ENCODE measurements at regions not wholly inside any gene's neighbourhood (a gene's known extent, or its start where the extent isn't known, plus 50 kb on each side); places are given as distances from the start of the nearest gene placed in this dataset.

DNA sequence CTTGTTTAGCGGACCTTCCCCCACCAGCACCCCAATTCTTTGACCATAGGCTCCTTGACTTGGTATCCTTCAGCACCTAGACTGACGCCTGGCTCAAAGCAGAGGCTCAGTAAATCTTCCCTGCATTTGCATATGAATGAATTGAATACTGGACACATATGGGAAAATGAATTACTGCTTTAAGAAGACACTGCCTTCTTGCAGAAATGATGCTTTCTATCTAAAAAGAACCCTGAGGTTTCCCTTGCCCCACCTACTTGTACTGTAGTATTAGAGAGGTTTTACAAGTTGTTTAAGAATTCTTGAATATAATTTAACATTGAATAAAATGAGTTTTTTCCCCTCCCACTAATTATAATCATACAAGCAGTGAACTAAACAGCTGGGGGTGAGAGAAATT is 190.7 kb downstream of the SAMD5 start:
- CTCF ChIA-PET, result interaction anchor here (0.7 kb wide), 1 partner anchor 13 kb away, joined by 3 read pairs; no protein-coding TSS in a partner anchor
- no peaks in the 10 kb centered on the region for H3K9me3 ChIP-seq (ENCODE audit: control insufficient read depth in 1 of 2, insufficient read depth in 1 of 2, low read depth in 1 of 2, low read length in 2 of 2)
- H3K4me1 ChIP-seq (ENCODE audit: control insufficient read depth in 1 of 2, insufficient read depth in 2 of 2, low read length in 2 of 2), result peaks cover 0 to 22% of the 10 kb centered on the region in 2 experiments; a peak in 2 of 4 replicates
- TF ChIP-seq, protein P1, sequence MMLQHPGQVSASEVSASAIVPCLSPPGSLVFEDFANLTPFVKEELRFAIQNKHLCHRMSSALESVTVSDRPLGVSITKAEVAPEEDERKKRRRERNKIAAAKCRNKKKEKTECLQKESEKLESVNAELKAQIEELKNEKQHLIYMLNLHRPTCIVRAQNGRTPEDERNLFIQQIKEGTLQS (IDR thresholded peaks at IDR 0.05), result no peak
- TF ChIP-seq, protein P2, sequence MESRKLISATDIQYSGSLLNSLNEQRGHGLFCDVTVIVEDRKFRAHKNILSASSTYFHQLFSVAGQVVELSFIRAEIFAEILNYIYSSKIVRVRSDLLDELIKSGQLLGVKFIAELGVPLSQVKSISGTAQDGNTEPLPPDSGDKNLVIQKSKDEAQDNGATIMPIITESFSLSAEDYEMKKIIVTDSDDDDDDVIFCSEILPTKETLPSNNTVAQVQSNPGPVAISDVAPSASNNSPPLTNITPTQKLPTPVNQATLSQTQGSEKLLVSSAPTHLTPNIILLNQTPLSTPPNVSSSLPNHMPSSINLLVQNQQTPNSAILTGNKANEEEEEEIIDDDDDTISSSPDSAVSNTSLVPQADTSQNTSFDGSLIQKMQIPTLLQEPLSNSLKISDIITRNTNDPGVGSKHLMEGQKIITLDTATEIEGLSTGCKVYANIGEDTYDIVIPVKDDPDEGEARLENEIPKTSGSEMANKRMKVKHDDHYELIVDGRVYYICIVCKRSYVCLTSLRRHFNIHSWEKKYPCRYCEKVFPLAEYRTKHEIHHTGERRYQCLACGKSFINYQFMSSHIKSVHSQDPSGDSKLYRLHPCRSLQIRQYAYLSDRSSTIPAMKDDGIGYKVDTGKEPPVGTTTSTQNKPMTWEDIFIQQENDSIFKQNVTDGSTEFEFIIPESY (IDR thresholded peaks at IDR 0.05; ENCODE audit: extremely low read depth, insufficient replicate concordance, low read length), result no peak
- TF ChIP-seq, protein P3, sequence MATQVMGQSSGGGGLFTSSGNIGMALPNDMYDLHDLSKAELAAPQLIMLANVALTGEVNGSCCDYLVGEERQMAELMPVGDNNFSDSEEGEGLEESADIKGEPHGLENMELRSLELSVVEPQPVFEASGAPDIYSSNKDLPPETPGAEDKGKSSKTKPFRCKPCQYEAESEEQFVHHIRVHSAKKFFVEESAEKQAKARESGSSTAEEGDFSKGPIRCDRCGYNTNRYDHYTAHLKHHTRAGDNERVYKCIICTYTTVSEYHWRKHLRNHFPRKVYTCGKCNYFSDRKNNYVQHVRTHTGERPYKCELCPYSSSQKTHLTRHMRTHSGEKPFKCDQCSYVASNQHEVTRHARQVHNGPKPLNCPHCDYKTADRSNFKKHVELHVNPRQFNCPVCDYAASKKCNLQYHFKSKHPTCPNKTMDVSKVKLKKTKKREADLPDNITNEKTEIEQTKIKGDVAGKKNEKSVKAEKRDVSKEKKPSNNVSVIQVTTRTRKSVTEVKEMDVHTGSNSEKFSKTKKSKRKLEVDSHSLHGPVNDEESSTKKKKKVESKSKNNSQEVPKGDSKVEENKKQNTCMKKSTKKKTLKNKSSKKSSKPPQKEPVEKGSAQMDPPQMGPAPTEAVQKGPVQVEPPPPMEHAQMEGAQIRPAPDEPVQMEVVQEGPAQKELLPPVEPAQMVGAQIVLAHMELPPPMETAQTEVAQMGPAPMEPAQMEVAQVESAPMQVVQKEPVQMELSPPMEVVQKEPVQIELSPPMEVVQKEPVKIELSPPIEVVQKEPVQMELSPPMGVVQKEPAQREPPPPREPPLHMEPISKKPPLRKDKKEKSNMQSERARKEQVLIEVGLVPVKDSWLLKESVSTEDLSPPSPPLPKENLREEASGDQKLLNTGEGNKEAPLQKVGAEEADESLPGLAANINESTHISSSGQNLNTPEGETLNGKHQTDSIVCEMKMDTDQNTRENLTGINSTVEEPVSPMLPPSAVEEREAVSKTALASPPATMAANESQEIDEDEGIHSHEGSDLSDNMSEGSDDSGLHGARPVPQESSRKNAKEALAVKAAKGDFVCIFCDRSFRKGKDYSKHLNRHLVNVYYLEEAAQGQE (IDR thresholded peaks at IDR 0.05; ENCODE audit: low read depth), result no peak
- TF ChIP-seq RAD21 (IDR thresholded peaks at IDR 0.05; ENCODE audit: low read depth), result no peak
- TF ChIP-seq POLR2A (IDR thresholded peaks at IDR 0.05; ENCODE audit: borderline replicate concordance, extremely low read depth, insufficient read depth, insufficient read length), result no peak
- no peaks in the 10 kb centered on the region for H3K79me2 ChIP-seq (ENCODE audit: insufficient read depth, low read length)
- no peaks in the 10 kb centered on the region for H3K27me3 ChIP-seq (ENCODE audit: insufficient read depth, low read length)
- no TSS peak for BruUV-seq (replicated peaks)
- ATAC-seq, result no peak
- intact Hi-C loops (cut with micrococcal nuclease), result no loop called here
- POLR2A ChIA-PET, result no interaction called here
- no peaks in the 10 kb centered on the region for H4K20me1 ChIP-seq (ENCODE audit: insufficient read depth)
- H2AFZ ChIP-seq (ENCODE audit: low read depth, low read length, poor library complexity, severe bottlenecking), result peak overlapping the region; percentile 36
- H3K27ac ChIP-seq (ENCODE audit: low read depth, low read length), result peak overlapping the region; percentile 45; the same call in 1 of the 2 replicates
- peak overlapping the region; percentile 55 for H3K4me2 ChIP-seq (ENCODE audit: low read length)
- no peak overlapping the region for H3K9ac ChIP-seq (ENCODE audit: low read length)
- H3K9me2 ChIP-seq (ENCODE audit: insufficient read depth), result no peaks in the 10 kb centered on the region
- no peak overlapping the region for H3K4me3 ChIP-seq (replicated peaks in 1 of 2; ENCODE audit: low read depth in 1 of 2, low read length in 2 of 2)
- H3K36me3 ChIP-seq (ENCODE audit: control insufficient read depth in 1 of 2, insufficient read depth in 2 of 2, low read length in 2 of 2), result no peaks in the 10 kb centered on the region
- RAD21 ChIA-PET (ENCODE audit: low non-redundant PET in 1 of 2, low total read pairs in 2 of 2, uncharacterized antibody in 2 of 2, unreplicated experiment in 2 of 2), result no interaction called here
- no peak for DNase-seq (ENCODE audit: low read depth, low spot score)
